BE2C (cell line): ENCODE measurements at regions not wholly inside any gene's neighbourhood (a gene's known extent, or its start where the extent isn't known, plus 50 kb on each side); places are given as distances from the start of the nearest gene placed in this dataset.

Experiments used
- DNase-seq: peaks from one replicate; pipeline ENCODE4 v3.0.0-alpha.2; 2020
- H3K27me3 ChIP-seq: fragments of 250-450 bp; sonication (Bioruptor Pico); 2 replicates; pipeline ENCODE4 v1.5.1; 2020; ENCODE audit warnings: mild to moderate bottlenecking
- H3K36me3 ChIP-seq: fragments of 250-450 bp; sonication (Bioruptor Pico); 2 replicates; pipeline ENCODE4 v1.5.1; 2020; ENCODE audit warnings: mild to moderate bottlenecking
- H3K4me1 ChIP-seq: fragments of 250-450 bp; sonication (Bioruptor Pico); 2 replicates; pipeline ENCODE4 v1.5.1; 2020
- H3K4me3 ChIP-seq: 2 replicates; pipeline ENCODE4 v1.5.1; 2011; ENCODE audit warnings: low read depth, low read length
- H3K9me3 ChIP-seq: fragments of 250-450 bp; sonication (Bioruptor Pico); 2 replicates; pipeline ENCODE4 v1.5.1; 2020
- TF ChIP-seq, protein P1 (sequence below): IDR thresholded peaks from 2 replicates; pipeline ENCODE4 v1.5.1; 2012; ENCODE audit warnings: mild to moderate bottlenecking, low read depth, low read length

DNA sequence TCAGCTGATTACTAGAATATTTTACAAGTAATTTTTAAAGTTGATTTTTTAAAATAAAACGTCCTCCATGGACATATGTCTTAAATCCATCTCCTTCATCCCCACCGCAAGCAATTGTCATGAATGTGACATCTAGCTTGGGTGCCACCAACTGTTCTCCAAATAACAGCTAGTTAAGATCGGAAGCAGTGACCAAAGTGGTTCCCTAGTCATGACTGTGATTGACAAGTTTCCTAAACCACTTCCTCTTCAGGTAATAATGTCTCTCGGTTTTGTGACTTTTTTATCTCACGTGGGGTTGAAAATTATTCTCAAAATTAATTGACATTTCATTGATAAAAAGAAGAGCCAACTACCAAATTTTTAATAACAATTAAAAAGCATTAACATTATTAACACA lies 135.3 kb upstream of the MIR17HG start:
- no peak overlapping the region for H3K4me3 ChIP-seq
- H3K4me1 ChIP-seq = no peaks in the 10 kb centered on the region
- H3K27me3 ChIP-seq = 0 out of 2 replicates have a peak, but pooled peaks cover 2% of the 10 kb centered on the region
- no peak for DNase-seq
- no peaks in the 10 kb centered on the region for H3K36me3 ChIP-seq
- no peaks in the 10 kb centered on the region for H3K9me3 ChIP-seq
- TF ChIP-seq, protein P1, sequence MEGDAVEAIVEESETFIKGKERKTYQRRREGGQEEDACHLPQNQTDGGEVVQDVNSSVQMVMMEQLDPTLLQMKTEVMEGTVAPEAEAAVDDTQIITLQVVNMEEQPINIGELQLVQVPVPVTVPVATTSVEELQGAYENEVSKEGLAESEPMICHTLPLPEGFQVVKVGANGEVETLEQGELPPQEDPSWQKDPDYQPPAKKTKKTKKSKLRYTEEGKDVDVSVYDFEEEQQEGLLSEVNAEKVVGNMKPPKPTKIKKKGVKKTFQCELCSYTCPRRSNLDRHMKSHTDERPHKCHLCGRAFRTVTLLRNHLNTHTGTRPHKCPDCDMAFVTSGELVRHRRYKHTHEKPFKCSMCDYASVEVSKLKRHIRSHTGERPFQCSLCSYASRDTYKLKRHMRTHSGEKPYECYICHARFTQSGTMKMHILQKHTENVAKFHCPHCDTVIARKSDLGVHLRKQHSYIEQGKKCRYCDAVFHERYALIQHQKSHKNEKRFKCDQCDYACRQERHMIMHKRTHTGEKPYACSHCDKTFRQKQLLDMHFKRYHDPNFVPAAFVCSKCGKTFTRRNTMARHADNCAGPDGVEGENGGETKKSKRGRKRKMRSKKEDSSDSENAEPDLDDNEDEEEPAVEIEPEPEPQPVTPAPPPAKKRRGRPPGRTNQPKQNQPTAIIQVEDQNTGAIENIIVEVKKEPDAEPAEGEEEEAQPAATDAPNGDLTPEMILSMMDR = no peak

DNA sequence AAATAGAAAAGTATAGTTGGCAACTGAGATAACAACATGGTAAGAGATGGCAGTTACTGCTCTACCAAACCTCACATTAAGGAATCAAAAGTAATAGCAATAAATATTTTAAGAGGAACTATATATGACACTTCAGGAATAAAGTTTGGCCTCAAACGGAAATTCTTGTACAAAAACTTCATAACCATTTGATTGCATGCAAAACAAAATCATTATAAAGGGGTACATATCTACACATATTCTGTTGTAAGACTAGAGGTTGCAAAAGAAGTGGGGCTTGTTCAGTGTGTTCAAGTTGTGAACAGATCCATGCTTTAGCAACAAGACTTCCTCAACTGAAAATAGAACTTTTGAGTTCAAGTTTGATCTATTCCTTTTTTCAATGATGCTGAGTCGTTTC lies 133.5 kb upstream of the MIR17HG start:
- no peaks in the 10 kb centered on the region for H3K36me3 ChIP-seq
- no peak for DNase-seq
- H3K4me1 ChIP-seq = no peaks in the 10 kb centered on the region
- H3K9me3 ChIP-seq = no peaks in the 10 kb centered on the region
- H3K4me3 ChIP-seq = no peak overlapping the region
- TF ChIP-seq, protein P1 = no peak
- 0 out of 2 replicates have a peak, but pooled peaks cover 2% of the 10 kb centered on the region for H3K27me3 ChIP-seq

DNA sequence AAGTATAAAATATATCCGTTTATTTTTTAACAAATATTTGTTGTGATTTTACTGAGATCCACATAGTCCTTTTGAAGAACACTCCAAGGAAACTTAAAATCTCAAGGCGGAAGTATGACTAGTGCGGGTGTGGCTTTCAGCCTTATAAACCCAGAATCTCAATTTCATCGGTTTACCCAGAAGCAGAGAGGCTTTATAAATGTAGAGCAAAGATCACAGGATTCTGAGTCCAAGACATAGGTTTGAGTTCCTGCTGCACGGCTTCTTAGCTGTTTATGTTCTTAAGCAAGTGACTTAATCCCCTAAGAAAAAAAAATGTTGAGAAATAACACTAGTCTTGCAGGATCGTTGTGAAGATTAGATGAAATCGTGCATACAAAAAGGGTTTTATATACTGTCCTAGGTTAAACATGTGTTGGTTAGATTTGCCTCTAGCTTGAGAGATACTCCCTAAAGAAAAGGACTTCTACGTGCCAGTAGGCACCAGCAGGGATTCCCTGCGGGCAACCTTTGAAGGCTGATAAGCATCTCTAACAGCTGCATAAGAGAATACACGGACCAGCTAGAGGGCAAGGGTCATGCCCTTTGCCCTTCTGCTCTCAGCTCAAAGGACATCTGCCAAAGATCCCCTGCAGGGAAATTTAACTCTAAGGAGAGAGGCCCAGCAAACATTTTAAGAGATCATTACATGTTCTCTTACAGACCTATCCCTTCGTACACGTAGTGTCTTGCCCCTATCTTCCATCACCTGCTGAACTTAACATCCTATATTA lies 130.4 kb upstream of the MIR17HG start:
- H3K27me3 ChIP-seq = 0 out of 2 replicates have a peak, but pooled peaks cover 2% of the 10 kb centered on the region
- no peaks in the 10 kb centered on the region for H3K9me3 ChIP-seq
- no peak overlapping the region for H3K4me3 ChIP-seq
- H3K4me1 ChIP-seq = no peaks in the 10 kb centered on the region
- DNase-seq = no peak
- no peaks in the 10 kb centered on the region for H3K36me3 ChIP-seq
- TF ChIP-seq, protein P1 = no peak

DNA sequence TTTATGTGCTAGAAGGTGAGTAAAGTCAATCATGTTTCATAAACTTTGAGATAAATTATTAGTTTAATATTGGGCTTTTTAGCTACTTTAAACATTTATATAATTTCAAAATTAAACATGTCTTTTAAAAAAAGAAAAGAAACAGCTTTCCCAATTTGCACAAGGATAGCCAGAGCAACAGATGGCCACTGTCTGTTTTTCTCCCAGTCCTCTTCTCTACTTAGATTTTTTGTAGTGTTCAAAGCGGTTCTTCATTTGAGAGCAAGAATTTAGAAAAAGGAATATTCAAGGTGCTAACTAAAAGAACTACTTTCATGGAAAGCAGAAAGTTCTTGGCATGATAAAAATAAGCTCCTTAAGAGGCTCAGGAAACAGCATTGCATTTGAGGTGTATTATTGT lies 128.3 kb upstream of the MIR17HG start:
- no peaks in the 10 kb centered on the region for H3K4me1 ChIP-seq
- H3K4me3 ChIP-seq = no peak overlapping the region
- DNase-seq = no peak
- H3K27me3 ChIP-seq = no peaks in the 10 kb centered on the region
- H3K36me3 ChIP-seq = no peaks in the 10 kb centered on the region
- no peaks in the 10 kb centered on the region for H3K9me3 ChIP-seq
- TF ChIP-seq, protein P1 = no peak

DNA sequence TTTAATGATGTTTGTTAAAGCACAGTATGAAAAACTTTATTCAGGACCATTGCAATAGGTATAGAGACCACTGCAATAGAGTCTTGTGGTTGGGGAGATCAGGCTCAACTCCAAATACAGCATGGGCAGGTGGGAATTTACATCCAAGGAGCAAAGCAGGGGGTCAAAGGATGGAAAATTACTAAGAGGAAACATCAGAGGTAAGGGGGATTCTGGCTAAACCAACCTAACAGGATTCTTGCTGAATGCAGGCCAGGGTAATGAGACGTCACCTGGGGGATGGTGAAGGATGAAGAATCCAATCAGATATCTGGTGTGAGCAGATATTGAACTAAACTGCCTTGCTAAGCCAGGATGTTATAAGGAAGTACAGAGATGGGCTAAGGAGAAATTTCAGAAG lies 126.6 kb upstream of the MIR17HG start:
- DNase-seq = no peak
- H3K4me3 ChIP-seq = no peak overlapping the region
- H3K9me3 ChIP-seq = no peaks in the 10 kb centered on the region
- no peaks in the 10 kb centered on the region for H3K36me3 ChIP-seq
- no peaks in the 10 kb centered on the region for H3K4me1 ChIP-seq
- no peaks in the 10 kb centered on the region for H3K27me3 ChIP-seq
- TF ChIP-seq, protein P1 = no peak

DNA sequence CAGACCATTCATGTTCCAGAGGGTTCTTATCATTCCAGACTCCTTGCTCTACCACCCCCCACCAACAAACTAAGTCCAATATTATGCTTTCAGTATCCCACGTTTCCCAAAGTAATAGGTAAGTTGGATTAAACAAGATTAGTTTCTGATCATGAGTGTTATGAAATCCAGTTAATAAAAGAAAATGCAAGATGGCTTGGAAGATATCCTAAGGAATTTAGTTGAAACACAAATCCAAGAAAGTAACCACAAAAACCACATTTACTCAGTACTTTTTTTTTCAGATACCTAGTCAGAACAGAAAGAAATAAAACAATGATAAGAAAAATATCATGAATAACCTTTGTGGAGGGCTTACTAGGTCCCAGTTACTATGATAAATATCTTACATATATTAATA lies 119.4 kb upstream of the MIR17HG start:
- Histone ChIP-seq H3K9me3 (no peaks in the 10 kb centered on the region), H3K4me1 (no peaks in the 10 kb centered on the region), H3K36me3 (no peaks in the 10 kb centered on the region), H3K27me3 (no peaks in the 10 kb centered on the region), H3K4me3 (no peak overlapping the region)
- TF ChIP-seq, protein P1 = no peak
- no peak for DNase-seq
